PC-3 (cell line): ENCODE measurements at regions not wholly inside any gene's neighbourhood (a gene's known extent, or its start where the extent isn't known, plus 50 kb on each side); places are given as distances from the start of the nearest gene placed in this dataset.

Experiments used
- EZH2 ChIP-seq: fragments of 300-600 bp; sonication (generic); IDR thresholded peaks from one replicate; pipeline ENCODE4 v1.6.1; 2017; ENCODE audit warnings: antibody characterized with exemption, mild to moderate bottlenecking, low read length; ENCODE audit not compliant: unreplicated experiment
- EZH2phosphoT487 ChIP-seq: fragments of 300-600 bp; sonication (generic); IDR thresholded peaks from 2 replicates; pipeline ENCODE4 v1.6.1; 2018; ENCODE audit warnings: mild to moderate bottlenecking, antibody characterized with exemption, low read length, borderline replicate concordance

- no peak for TF ChIP-seq EZH2
- no peak for TF ChIP-seq EZH2phosphoT487
Observed at GRCh38 chr1:74953622-74954021, 180.6 kb upstream of the LHX8 start.
